ENCODE measurements at regions not wholly inside any gene's neighbourhood (a gene's known extent, or its start where the extent isn't known, plus 50 kb on each side); places are given as distances from the start of the nearest gene placed in this dataset.

- H3K9me3 ChIP-seq (ENCODE audit: control insufficient read depth, low read length): no peaks in the 10 kb centered on the region
- DNase-seq (no peak), ATAC-seq (ENCODE audit: low FRiP score) (no peak)
- H3K27me3 ChIP-seq (ENCODE audit: control insufficient read depth in 1 of 2, insufficient read depth in 2 of 2, low read length in 1 of 2): no peaks in the 10 kb centered on the region
- H3K27ac ChIP-seq (ENCODE audit: low read depth in 1 of 2, low read length in 2 of 2): no peak overlapping the region
- H3K36me3 ChIP-seq (ENCODE audit: control insufficient read depth in 1 of 2, insufficient read depth in 2 of 2, low read length in 1 of 2): no peaks in the 10 kb centered on the region
- peaks cover 0 to 3% of the 10 kb centered on the region in 2 donors for H3K4me1 ChIP-seq (ENCODE audit: control insufficient read depth in 1 of 2, insufficient read depth in 2 of 2, low read length in 2 of 2)
- intact Hi-C loops (cut with DNase I): no loop called here
- 92 to 93% methylated on average over 14 of the region's 14 CpGs for WGBS, 2 donors
- H3K4me3 ChIP-seq (ENCODE audit: low read length in 2 of 2): no peak overlapping the region
Measured at GRCh38 chr1:55572878-55573734, 357.9 kb upstream of the USP24 start.

GRCh38 chr1:55571767-55572166 lies 356.6 kb upstream of the USP24 start:
- ATAC-seq (ENCODE audit: low FRiP score) (no peak), DNase-seq (no peak)
- H3K27ac ChIP-seq (ENCODE audit: low read depth in 1 of 2, low read length in 2 of 2): no peak overlapping the region
- intact Hi-C loops (cut with DNase I): no loop called here
- 92 to 95% methylated on average over 3 of the region's 3 CpGs for WGBS, 2 donors
- no peaks in the 10 kb centered on the region for H3K36me3 ChIP-seq (ENCODE audit: control insufficient read depth in 1 of 2, insufficient read depth in 2 of 2, low read length in 1 of 2)
- no peak overlapping the region for H3K4me3 ChIP-seq (ENCODE audit: low read length in 2 of 2)
- H3K27me3 ChIP-seq (ENCODE audit: control insufficient read depth in 1 of 2, insufficient read depth in 2 of 2, low read length in 1 of 2): no peaks in the 10 kb centered on the region
- H3K4me1 ChIP-seq (ENCODE audit: control insufficient read depth in 1 of 2, insufficient read depth in 2 of 2, low read length in 2 of 2): peaks cover 0 to 3% of the 10 kb centered on the region in 2 donors
- no peaks in the 10 kb centered on the region for H3K9me3 ChIP-seq (ENCODE audit: control insufficient read depth, low read length)

- Histone ChIP-seq H3K27ac (ENCODE audit: low read depth in 1 of 2, low read length in 2 of 2) (no peak overlapping the region), H3K4me3 (ENCODE audit: low read length in 2 of 2) (no peak overlapping the region), H3K36me3 (ENCODE audit: control insufficient read depth in 1 of 2, insufficient read depth in 2 of 2, low read length in 1 of 2) (no peaks in the 10 kb centered on the region), H3K27me3 (ENCODE audit: control insufficient read depth in 1 of 2, insufficient read depth in 2 of 2, low read length in 1 of 2) (no peaks in the 10 kb centered on the region), H3K4me1 (ENCODE audit: control insufficient read depth in 1 of 2, insufficient read depth in 2 of 2, low read length in 2 of 2) (no peaks in the 10 kb centered on the region), H3K9me3 (ENCODE audit: control insufficient read depth, low read length) (no peaks in the 10 kb centered on the region)
- DNase-seq (no peak), ATAC-seq (ENCODE audit: low FRiP score) (no peak)
- 48 to 55% methylated on average over 2 of the region's 2 CpGs for WGBS, 2 donors
- intact Hi-C loops (cut with DNase I): no loop called here
Measured at GRCh38 chr1:55569417-55569816, 354.3 kb upstream of the USP24 start.

DNA sequence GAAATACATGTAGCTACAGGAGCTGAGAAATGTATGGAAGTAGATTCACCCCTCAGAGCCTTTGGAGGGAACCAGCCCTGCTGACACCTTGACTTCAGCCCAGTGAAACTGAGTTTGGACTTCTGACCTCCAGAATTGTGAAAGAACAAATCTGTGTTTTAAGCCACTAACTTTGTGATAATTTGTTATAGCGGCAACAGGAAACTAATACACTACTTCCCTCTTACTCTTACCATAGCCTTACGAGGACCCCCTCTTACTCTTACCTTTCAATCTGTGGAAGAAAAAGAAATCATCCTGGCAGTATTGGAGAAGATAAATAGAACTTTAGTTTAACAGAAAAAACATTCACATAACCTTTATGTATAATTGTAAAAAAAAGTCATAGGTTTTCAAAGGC lies 353.6 kb upstream of the USP24 start:
- no peak for ATAC-seq (ENCODE audit: low FRiP score)
- no peaks in the 10 kb centered on the region for H3K36me3 ChIP-seq (ENCODE audit: control insufficient read depth in 1 of 2, insufficient read depth in 2 of 2, low read length in 1 of 2)
- no peaks in the 10 kb centered on the region for H3K4me1 ChIP-seq (ENCODE audit: control insufficient read depth in 1 of 2, insufficient read depth in 2 of 2, low read length in 2 of 2)
- H3K27ac ChIP-seq (ENCODE audit: low read depth in 1 of 2, low read length in 2 of 2): no peak overlapping the region
- DNase-seq: no peak
- H3K27me3 ChIP-seq (ENCODE audit: control insufficient read depth in 1 of 2, insufficient read depth in 2 of 2, low read length in 1 of 2): no peaks in the 10 kb centered on the region
- intact Hi-C loops (cut with DNase I): no loop called here
- H3K4me3 ChIP-seq (ENCODE audit: low read length in 2 of 2): no peak overlapping the region
- 74 to 76% methylated on average over 2 of the region's 2 CpGs for WGBS, 2 donors
- no peaks in the 10 kb centered on the region for H3K9me3 ChIP-seq (ENCODE audit: control insufficient read depth, low read length)

- no peak overlapping the region for H3K4me3 ChIP-seq (ENCODE audit: low read length in 2 of 2)
- H3K4me1 ChIP-seq (ENCODE audit: control insufficient read depth in 1 of 2, insufficient read depth in 2 of 2, low read length in 2 of 2): no peaks in the 10 kb centered on the region
- DNase-seq (no peak), ATAC-seq (ENCODE audit: low FRiP score) (no peak)
- H3K27me3 ChIP-seq (ENCODE audit: control insufficient read depth in 1 of 2, insufficient read depth in 2 of 2, low read length in 1 of 2): no peaks in the 10 kb centered on the region
- H3K27ac ChIP-seq (ENCODE audit: low read depth in 1 of 2, low read length in 2 of 2): no peak overlapping the region
- intact Hi-C loops (cut with DNase I): no loop called here
- H3K9me3 ChIP-seq (ENCODE audit: control insufficient read depth, low read length): no peaks in the 10 kb centered on the region
- 3 to 6% methylated on average over 1 of the region's 1 CpG for WGBS, 2 donors
- H3K36me3 ChIP-seq (ENCODE audit: control insufficient read depth in 1 of 2, insufficient read depth in 2 of 2, low read length in 1 of 2): no peaks in the 10 kb centered on the region
Measured at GRCh38 chr1:55560266-55560665, 345.1 kb upstream of the USP24 start.

- ATAC-seq (ENCODE audit: low FRiP score) (peak; percentile 22), DNase-seq (no peak)
- Histone ChIP-seq H3K4me1 (ENCODE audit: control insufficient read depth in 1 of 2, insufficient read depth in 2 of 2, low read length in 2 of 2) (no peaks in the 10 kb centered on the region), H3K27me3 (ENCODE audit: control insufficient read depth in 1 of 2, insufficient read depth in 2 of 2, low read length in 1 of 2) (no peaks in the 10 kb centered on the region), H3K27ac (ENCODE audit: low read depth in 1 of 2, low read length in 2 of 2) (no peak overlapping the region), H3K4me3 (ENCODE audit: low read length in 2 of 2) (no peak overlapping the region), H3K9me3 (ENCODE audit: control insufficient read depth, low read length) (no peaks in the 10 kb centered on the region), H3K36me3 (ENCODE audit: control insufficient read depth in 1 of 2, insufficient read depth in 2 of 2, low read length in 1 of 2) (no peaks in the 10 kb centered on the region)
- 14 to 15% methylated on average over 6 of the region's 6 CpGs for WGBS, 2 donors
- intact Hi-C loops (cut with DNase I): no loop called here
Measured at GRCh38 chr1:55559842-55560241, 344.7 kb upstream of the USP24 start.

DNA sequence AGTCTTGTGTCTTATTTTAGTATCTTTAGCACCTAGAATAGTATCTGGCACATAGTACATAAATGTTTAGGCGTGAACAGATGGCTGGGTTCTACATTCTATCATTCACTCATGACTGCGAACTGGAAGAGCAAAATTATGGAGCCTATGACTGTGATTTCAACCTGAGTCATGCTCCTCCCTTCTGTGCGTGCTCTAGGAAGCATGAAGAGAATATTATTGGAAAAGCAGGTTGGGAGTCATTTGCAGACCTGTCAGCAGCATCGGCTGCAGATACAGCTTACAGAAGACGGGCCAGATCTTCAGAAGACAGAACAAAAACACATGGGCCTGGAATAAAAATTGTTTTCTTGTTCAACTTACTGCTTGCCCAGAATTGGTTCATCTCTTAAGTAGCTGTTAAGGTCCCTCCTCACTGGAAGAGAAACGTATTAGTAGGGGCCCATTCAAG lies 344.0 kb upstream of the USP24 start:
- no peaks in the 10 kb centered on the region for H3K9me3 ChIP-seq (ENCODE audit: control insufficient read depth, low read length)
- H3K4me3 ChIP-seq (ENCODE audit: low read length in 2 of 2): no peak overlapping the region
- H3K27ac ChIP-seq (ENCODE audit: low read depth in 1 of 2, low read length in 2 of 2): no peak overlapping the region
- DNase-seq (no peak), ATAC-seq (ENCODE audit: low FRiP score) (no peak)
- no peaks in the 10 kb centered on the region for H3K4me1 ChIP-seq (ENCODE audit: control insufficient read depth in 1 of 2, insufficient read depth in 2 of 2, low read length in 2 of 2)
- WGBS, 2 donors: 42 to 48% methylated on average over 6 of the region's 6 CpGs
- intact Hi-C loops (cut with DNase I): no loop called here
- H3K36me3 ChIP-seq (ENCODE audit: control insufficient read depth in 1 of 2, insufficient read depth in 2 of 2, low read length in 1 of 2): no peaks in the 10 kb centered on the region
- H3K27me3 ChIP-seq (ENCODE audit: control insufficient read depth in 1 of 2, insufficient read depth in 2 of 2, low read length in 1 of 2): no peaks in the 10 kb centered on the region

DNA sequence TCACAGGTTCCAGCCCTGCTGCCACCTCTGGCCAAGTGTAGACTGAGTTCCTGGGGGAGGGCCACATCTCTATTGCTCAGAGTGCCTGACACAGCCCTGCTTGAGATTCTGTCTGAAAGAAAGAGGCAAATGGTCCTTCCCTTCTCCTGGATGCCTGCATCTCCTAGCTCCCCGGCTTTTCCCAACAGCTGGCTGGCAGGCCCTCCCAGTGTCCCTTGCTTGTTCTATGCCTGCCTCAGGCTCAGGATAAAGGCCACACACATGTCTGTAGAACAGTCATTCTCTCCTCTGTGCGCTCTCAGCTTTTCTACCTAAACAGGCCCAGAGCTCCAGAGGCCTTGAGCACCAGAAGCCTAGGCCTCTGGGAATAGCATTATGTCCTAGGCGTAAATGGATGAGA lies 343.4 kb upstream of the USP24 start:
- Histone ChIP-seq H3K27me3 (ENCODE audit: control insufficient read depth in 1 of 2, insufficient read depth in 2 of 2, low read length in 1 of 2) (no peaks in the 10 kb centered on the region), H3K9me3 (ENCODE audit: control insufficient read depth, low read length) (no peaks in the 10 kb centered on the region), H3K36me3 (ENCODE audit: control insufficient read depth in 1 of 2, insufficient read depth in 2 of 2, low read length in 1 of 2) (no peaks in the 10 kb centered on the region), H3K4me1 (ENCODE audit: control insufficient read depth in 1 of 2, insufficient read depth in 2 of 2, low read length in 2 of 2) (no peaks in the 10 kb centered on the region), H3K27ac (ENCODE audit: low read depth in 1 of 2, low read length in 2 of 2) (no peak overlapping the region), H3K4me3 (ENCODE audit: low read length in 2 of 2) (no peak overlapping the region)
- intact Hi-C loops (cut with DNase I): no loop called here
- DNase-seq (no peak), ATAC-seq (ENCODE audit: low FRiP score) (peak; percentile 49)
- 80 to 85% methylated on average over 3 of the region's 3 CpGs for WGBS, 2 donors

GRCh38 chr1:55555956-55556725 lies 341.0 kb upstream of the USP24 start:
- 85 to 87% methylated on average over 10 of the region's 10 CpGs for WGBS, 2 donors
- no peaks in the 10 kb centered on the region for H3K36me3 ChIP-seq (ENCODE audit: control insufficient read depth in 1 of 2, insufficient read depth in 2 of 2, low read length in 1 of 2)
- no peaks in the 10 kb centered on the region for H3K27me3 ChIP-seq (ENCODE audit: control insufficient read depth in 1 of 2, insufficient read depth in 2 of 2, low read length in 1 of 2)
- no peaks in the 10 kb centered on the region for H3K9me3 ChIP-seq (ENCODE audit: control insufficient read depth, low read length)
- no peak overlapping the region for H3K27ac ChIP-seq (ENCODE audit: low read depth in 1 of 2, low read length in 2 of 2)
- no peaks in the 10 kb centered on the region for H3K4me1 ChIP-seq (ENCODE audit: control insufficient read depth in 1 of 2, insufficient read depth in 2 of 2, low read length in 2 of 2)
- no peak for ATAC-seq (ENCODE audit: low FRiP score)
- intact Hi-C loops (cut with DNase I): no loop called here
- DNase-seq: no peak
- H3K4me3 ChIP-seq (ENCODE audit: low read length in 2 of 2): no peak overlapping the region

All from aorta (tissue), 5 donors.